ENCODE measurements at regions not wholly inside any gene's neighbourhood (a gene's known extent, or its start where the extent isn't known, plus 50 kb on each side); places are given as distances from the start of the nearest gene placed in this dataset.

- TF ChIP-seq MGA (IDR thresholded peaks at IDR 0.05) = no peak
- TF ChIP-seq ZNF507 (tag; conservative IDR thresholded peaks at IDR 0.05) = no peak
- TF ChIP-seq PCBP1 (IDR thresholded peaks at IDR 0.05; ENCODE audit: low read depth, low read length, poor library complexity, severe bottlenecking) = no peak
- no peak for TF ChIP-seq SMARCC2 (IDR thresholded peaks at IDR 0.05; ENCODE audit: low read depth)
- no peak for TF ChIP-seq ZBTB11 (CRISPR knock-in tag; IDR thresholded peaks at IDR 0.05)
- TF ChIP-seq CBX8 (IDR thresholded peaks at IDR 0.05; ENCODE audit: borderline replicate concordance, extremely low read depth, low read depth, low read length, poor library complexity, severe bottlenecking) = no peak
- TF ChIP-seq MECOM (CRISPR knock-in tag; IDR thresholded peaks at IDR 0.05) = no peak
- TF ChIP-seq HNRNPLL (IDR thresholded peaks at IDR 0.05; ENCODE audit: low read depth, low read length, poor library complexity, severe bottlenecking) = no peak
- TF ChIP-seq MTA1 (IDR thresholded peaks at IDR 0.05; ENCODE audit: borderline replicate concordance) = no peak
- TF ChIP-seq FOXP1 (CRISPR knock-in tag; IDR thresholded peaks at IDR 0.05) = no peak
- no peak for TF ChIP-seq DIDO1 (tag; IDR thresholded peaks at IDR 0.05; ENCODE audit: low read depth)
Measured at GRCh38 chr21:28865488-28866186, 127.0 kb downstream of the LTN1 start (continued).
